Gastroesophageal sphincter (tissue), 4 donors: ENCODE measurements at regions not wholly inside any gene's neighbourhood (a gene's known extent, or its start where the extent isn't known, plus 50 kb on each side); places are given as distances from the start of the nearest gene placed in this dataset.

Source experiments
- ATAC-seq: fragments of 150-250 bp; one replicate; pipeline ENCODE4 v1.9.1; 2016; ENCODE audit warnings: mild to moderate bottlenecking, moderate library complexity
- H3K27ac ChIP-seq, 4 donors: fragments of 200-600 bp; sonication (generic) in 3 of 4; 1 replicate in 3 of 4; 2 replicates in 1 of 4; pipeline ENCODE4 v1.5.1; 2016 to 2019
- H3K27me3 ChIP-seq: fragments of 200-600 bp; sonication (generic); one replicate; pipeline ENCODE4 v1.5.1; 2019
- H3K36me3 ChIP-seq, 2 donors: fragments of 200-600 bp; sonication (generic); one replicate each; pipeline ENCODE4 v1.5.1; 2019; ENCODE audit warnings: control low read depth in 1 of 2
- H3K4me1 ChIP-seq, 3 donors: fragments of 200-600 bp; sonication (generic); 1 replicate in 2 of 3; 2 replicates in 1 of 3; pipeline ENCODE4 v1.5.1; 2016 to 2019; ENCODE audit warnings: control low read depth in 2 of 3
- H3K4me3 ChIP-seq, 2 donors: fragments of 200-600 bp; sonication (generic); one replicate each; pipeline ENCODE4 v1.5.1; 2019; ENCODE audit warnings: mild to moderate bottlenecking in 1 of 2, moderate library complexity in 1 of 2
- H3K9me3 ChIP-seq, 3 donors: fragments of 200-600 bp; sonication (generic); one replicate each; pipeline ENCODE4 v1.5.1; 2017 to 2019; ENCODE audit warnings: control low read depth in 2 of 3
- CTCF ChIP-seq, 4 experiments: fragments of 200-600 bp in 2 of 4; fragments of 450-650 bp in 2 of 4; sonication (generic) in 1 of 4; IDR thresholded peaks; one replicate each; pipeline ENCODE4 v1.5.1; 2017 to 2019; ENCODE audit warnings: antibody characterized with exemption in 4 of 4, mild to moderate bottlenecking in 2 of 4, moderate library complexity in 2 of 4
- EP300 ChIP-seq: sonication (generic); formaldehyde crosslinking; IDR thresholded peaks from one replicate; pipeline ENCODE4 v1.6.1; 2017; ENCODE audit warnings: antibody characterized with exemption, mild to moderate bottlenecking
- POLR2A ChIP-seq, 2 donors: fragments of 450-650 bp; IDR thresholded peaks; one replicate each; pipeline ENCODE4 v1.6.1; 2017; ENCODE audit warnings: antibody characterized with exemption in 2 of 2, mild to moderate bottlenecking in 2 of 2, moderate library complexity in 1 of 2
- POLR2AphosphoS5 ChIP-seq: sonication (generic); formaldehyde crosslinking; IDR thresholded peaks from one replicate; pipeline ENCODE4 v1.6.1; 2017; ENCODE audit warnings: antibody characterized with exemption
- WGBS, 2 donors: methylation state at CpG; one replicate each; pipeline ENCODE4 v1.1.5; 2018; ENCODE audit warnings: low coverage in 1 of 2; 5-methylcytosine and 5-hydroxymethylcytosine counted together

GRCh38 chr11:80096736-80097135 is 655.9 kb upstream of the TENM4 start:
- 83 to 96% methylated on average over 3 of the region's 3 CpGs for WGBS, 2 donors
- Histone ChIP-seq H3K27ac (no peak overlapping the region), H3K36me3 (no peaks in the 10 kb centered on the region), H3K4me3 (no peak overlapping the region), H3K4me1 (no peaks in the 10 kb centered on the region), H3K27me3 (no peaks in the 10 kb centered on the region), H3K9me3 (no peaks in the 10 kb centered on the region)
- TF ChIP-seq POLR2AphosphoS5 (no peak), CTCF (IDR thresholded peaks at IDR 0.05) (no peak), POLR2A (IDR thresholded peaks at IDR 0.05) (no peak)
- ATAC-seq, result no peak

DNA sequence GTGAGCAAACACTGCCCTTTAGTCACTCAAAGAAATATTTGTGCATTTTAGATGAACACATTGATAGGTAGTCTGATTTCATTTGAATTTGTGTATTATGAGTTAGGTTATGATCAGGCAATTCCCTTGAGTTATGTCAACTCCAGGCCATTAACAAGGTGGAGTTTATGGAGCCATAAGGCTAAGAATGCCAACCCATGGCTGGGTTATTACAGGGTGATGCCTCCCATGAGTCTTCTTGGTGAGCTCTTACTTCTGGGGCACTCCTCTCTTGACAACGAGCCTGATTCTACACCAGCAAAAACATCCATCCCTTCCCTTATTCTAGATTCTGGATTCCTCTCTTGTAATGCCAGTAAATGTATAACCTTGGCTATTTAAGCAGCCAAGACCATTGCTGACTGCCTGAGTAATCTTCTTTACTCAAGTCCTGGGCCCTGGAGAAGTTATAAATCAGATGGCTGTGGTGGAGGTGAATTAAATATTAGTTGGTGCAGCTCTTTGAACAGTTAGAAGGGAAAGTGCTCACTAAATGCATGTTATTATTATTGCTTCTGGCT is 645.7 kb upstream of the TENM4 start:
- no peak for ATAC-seq
- Histone ChIP-seq H3K9me3 (no peaks in the 10 kb centered on the region), H3K36me3 (no peaks in the 10 kb centered on the region), H3K4me3 (no peak overlapping the region), H3K27ac (no peak overlapping the region), H3K4me1 (no peaks in the 10 kb centered on the region), H3K27me3 (no peaks in the 10 kb centered on the region)
- WGBS, 2 donors, result 20% methylated on average over 1 of the region's 1 CpG; no CpG with 5 or more reads in 1 of the 2 donors
- TF ChIP-seq POLR2A (IDR thresholded peaks at IDR 0.05) (no peak), CTCF (IDR thresholded peaks at IDR 0.05) (no peak), EP300 (no peak), POLR2AphosphoS5 (no peak)

GRCh38 chr11:80085563-80085962 is 644.7 kb upstream of the TENM4 start:
- H3K27me3 ChIP-seq, result no peaks in the 10 kb centered on the region
- no peak for ATAC-seq
- H3K36me3 ChIP-seq, result no peaks in the 10 kb centered on the region
- TF ChIP-seq POLR2A (IDR thresholded peaks at IDR 0.05) (no peak), EP300 (no peak), CTCF (IDR thresholded peaks at IDR 0.05) (no peak), POLR2AphosphoS5 (no peak)
- no peak overlapping the region for H3K27ac ChIP-seq
- 54 to 60% methylated on average over 2 of the region's 2 CpGs for WGBS, 2 donors
- no peak overlapping the region for H3K4me3 ChIP-seq
- no peaks in the 10 kb centered on the region for H3K4me1 ChIP-seq
- no peaks in the 10 kb centered on the region for H3K9me3 ChIP-seq

GRCh38 chr11:80084608-80085007 is 643.8 kb upstream of the TENM4 start:
- no peak for TF ChIP-seq CTCF (IDR thresholded peaks at IDR 0.05)
- TF ChIP-seq POLR2A (IDR thresholded peaks at IDR 0.05), result no peak
- no peak for TF ChIP-seq POLR2AphosphoS5
- no peak for TF ChIP-seq EP300
- Histone ChIP-seq H3K4me3 (no peak overlapping the region), H3K9me3 (no peaks in the 10 kb centered on the region), H3K27me3 (no peaks in the 10 kb centered on the region), H3K36me3 (no peaks in the 10 kb centered on the region), H3K4me1 (no peaks in the 10 kb centered on the region), H3K27ac (no peak overlapping the region)
- no peak for ATAC-seq
- WGBS, 2 donors, result 60 to 61% methylated on average over 1 to 3 of the region's 3 CpGs

- TF ChIP-seq POLR2AphosphoS5, result no peak
- TF ChIP-seq POLR2A (IDR thresholded peaks at IDR 0.05), result no peak
- no peak for TF ChIP-seq CTCF (IDR thresholded peaks at IDR 0.05)
- Histone ChIP-seq H3K9me3 (no peaks in the 10 kb centered on the region), H3K36me3 (no peaks in the 10 kb centered on the region), H3K4me3 (no peak overlapping the region), H3K27me3 (no peaks in the 10 kb centered on the region), H3K4me1 (no peaks in the 10 kb centered on the region), H3K27ac (no peak overlapping the region)
- no peak for ATAC-seq
- WGBS, 2 donors, result 75 to 90% methylated on average over 2 of the region's 2 CpGs
Measured at GRCh38 chr11:80083531-80083951, 642.7 kb upstream of the TENM4 start.
